T-helper 2 cell treated with Interferon-gamma antibody and Interleukin-4, amounts not matched to agents 5 μg/mL and 100 μg/mL, for 36 hours (primary cell): ENCODE measurements at regions not wholly inside any gene's neighbourhood (a gene's known extent, or its start where the extent isn't known, plus 50 kb on each side); places are given as distances from the start of the nearest gene placed in this dataset.
"Not testable (repeated sequence)": the region's sequence is repeated elsewhere in the genome, so short reads cannot be mapped to it uniquely, and the experiment has no call there.

Source experiments
- DNase-seq: peaks from one replicate; pipeline ENCODE4 v3.0.0; 2021; ENCODE audit warnings: low spot score
- H3K27ac Mint-ChIP-seq: one replicate; pipeline ENCODE4 v1.8.0; 2021; ENCODE audit warnings: mild to moderate bottlenecking, mixed read lengths
- H3K27me3 Mint-ChIP-seq: one replicate; pipeline ENCODE4 v1.8.0; 2021; ENCODE audit warnings: low read depth, mixed read lengths
- H3K36me3 Mint-ChIP-seq: one replicate; pipeline ENCODE4 v1.8.0; 2021; ENCODE audit warnings: low read depth, mixed read lengths
- H3K4me1 Mint-ChIP-seq: one replicate; pipeline ENCODE4 v1.8.0; 2021; ENCODE audit warnings: low read depth, mixed read lengths
- H3K4me3 Mint-ChIP-seq: one replicate; pipeline ENCODE4 v1.8.0; 2022; ENCODE audit warnings: mild to moderate bottlenecking, moderate library complexity, mixed read lengths
- H3K9me3 Mint-ChIP-seq: one replicate; pipeline ENCODE4 v1.8.0; 2021; ENCODE audit warnings: mixed read lengths

GRCh38 chr13:27327633-27328032 lies 57.0 kb downstream of the RASL11A start:
- Mint-ChIP-seq H3K9me3 (no peaks in the 10 kb centered on the region), H3K4me3 (no peak overlapping the region), H3K27me3 (peaks cover 13% of the 10 kb centered on the region), H3K36me3 (no peaks in the 10 kb centered on the region), H3K4me1 (no peaks in the 10 kb centered on the region), H3K27ac (no peak overlapping the region)
- DNase-seq = no peak

DNA sequence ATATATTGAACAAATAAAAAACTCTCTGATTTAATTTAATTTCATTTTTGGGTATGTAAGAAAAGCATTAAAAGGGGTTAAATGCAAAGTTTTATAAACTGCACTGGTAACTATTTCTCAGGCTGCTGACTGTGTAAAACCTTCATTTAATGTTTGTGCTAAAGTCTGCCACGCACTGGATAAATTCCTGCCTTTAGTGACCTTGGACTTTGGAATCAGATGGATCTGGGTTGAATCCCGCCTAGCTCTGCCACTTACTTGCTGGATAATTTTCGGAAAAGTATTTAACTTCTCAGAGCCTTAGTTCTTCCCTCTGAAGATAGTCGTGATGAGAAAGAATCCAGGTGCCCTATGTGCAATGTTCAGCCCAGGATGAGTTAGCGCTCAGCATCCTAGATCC lies 58.6 kb downstream of the RASL11A start:
- peaks cover 13% of the 10 kb centered on the region for H3K27me3 Mint-ChIP-seq
- DNase-seq = no peak
- no peak overlapping the region for H3K27ac Mint-ChIP-seq
- H3K4me1 Mint-ChIP-seq = no peaks in the 10 kb centered on the region
- H3K4me3 Mint-ChIP-seq = no peak overlapping the region
- no peaks in the 10 kb centered on the region for H3K9me3 Mint-ChIP-seq
- no peaks in the 10 kb centered on the region for H3K36me3 Mint-ChIP-seq

GRCh38 chr13:27334774-27335435 lies 64.3 kb downstream of the RASL11A start:
- Mint-ChIP-seq H3K36me3 (no peaks in the 10 kb centered on the region), H3K27ac (no peak overlapping the region), H3K27me3 (peaks cover 4% of the 10 kb centered on the region), H3K4me3 (no peak overlapping the region), H3K9me3 (no peaks in the 10 kb centered on the region), H3K4me1 (no peaks in the 10 kb centered on the region)
- DNase-seq = no peak

- Mint-ChIP-seq H3K36me3 (no peaks in the 10 kb centered on the region), H3K4me3 (no peak overlapping the region), H3K27me3 (peaks cover 6% of the 10 kb centered on the region), H3K4me1 (no peaks in the 10 kb centered on the region), H3K27ac (no peak overlapping the region), H3K9me3 (no peaks in the 10 kb centered on the region)
- DNase-seq = no peak
Observed at GRCh38 chr13:27336014-27336673, 65.5 kb downstream of the RASL11A start.

GRCh38 chr13:27338207-27338606 lies 67.6 kb downstream of the RASL11A start:
- peaks cover 6% of the 10 kb centered on the region for H3K27me3 Mint-ChIP-seq
- H3K4me3 Mint-ChIP-seq = no peak overlapping the region
- H3K9me3 Mint-ChIP-seq = no peaks in the 10 kb centered on the region

DNA sequence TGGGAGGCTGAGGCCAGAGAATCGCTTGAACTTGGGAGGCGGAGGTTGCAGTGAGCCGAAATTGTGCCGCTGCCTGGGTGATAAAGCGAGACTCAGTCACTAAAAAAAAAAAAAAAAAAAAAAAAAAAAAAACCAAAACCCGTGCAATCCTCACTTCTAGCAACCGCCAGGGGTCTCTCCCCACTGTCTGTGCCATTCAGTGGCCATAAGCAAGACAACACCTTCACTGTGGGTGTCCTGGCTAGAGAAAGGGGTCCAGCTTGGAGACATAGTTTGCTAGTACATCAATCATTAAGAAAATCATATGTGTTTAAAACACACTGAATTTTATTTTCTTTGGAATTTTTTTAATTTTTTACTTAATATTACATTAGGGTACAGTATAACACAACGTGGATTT lies 68.2 kb downstream of the RASL11A start:
- Mint-ChIP-seq H3K4me3 (no peak overlapping the region), H3K27ac (no peak overlapping the region), H3K9me3 (no peaks in the 10 kb centered on the region), H3K36me3 (no peaks in the 10 kb centered on the region), H3K4me1 (no peaks in the 10 kb centered on the region), H3K27me3 (peaks cover 6% of the 10 kb centered on the region)
- no peak for DNase-seq

More at GRCh38 chr13:27338207-27338606, 67.6 kb downstream of the RASL11A start:
- H3K4me1 Mint-ChIP-seq = no peaks in the 10 kb centered on the region
- DNase-seq = no peak
- H3K27ac Mint-ChIP-seq = no peak overlapping the region
- no peaks in the 10 kb centered on the region for H3K36me3 Mint-ChIP-seq

- DNase-seq = peak; percentile 12
- no peaks in the 10 kb centered on the region for H3K9me3 Mint-ChIP-seq
- H3K4me3 Mint-ChIP-seq = no peak overlapping the region
- no peaks in the 10 kb centered on the region for H3K36me3 Mint-ChIP-seq
- H3K27ac Mint-ChIP-seq = no peak overlapping the region
- peaks cover 8% of the 10 kb centered on the region for H3K27me3 Mint-ChIP-seq
- H3K4me1 Mint-ChIP-seq = no peaks in the 10 kb centered on the region
Observed at GRCh38 chr13:27339299-27339698, 68.7 kb downstream of the RASL11A start.

DNA sequence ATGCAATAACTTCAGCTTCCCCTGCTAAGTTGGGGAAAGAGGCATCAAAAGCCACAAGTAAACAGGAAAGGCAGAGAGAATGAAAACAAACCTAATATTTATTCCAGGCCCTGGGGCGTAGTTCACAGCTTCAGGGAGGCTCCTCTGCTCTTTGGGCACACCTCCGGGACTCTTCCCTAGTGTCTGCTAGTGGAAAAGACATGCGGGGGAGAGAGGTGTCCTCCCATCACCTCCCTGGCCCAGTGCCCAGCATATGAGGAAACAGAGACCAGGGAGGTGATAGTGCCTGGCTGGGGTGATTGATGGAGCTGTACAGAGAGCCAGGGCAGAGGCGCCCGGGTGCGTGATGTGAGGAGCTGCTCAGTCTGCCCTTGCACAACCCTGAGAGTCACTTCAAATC lies 71.0 kb downstream of the RASL11A start:
- Mint-ChIP-seq H3K27ac (no peak overlapping the region), H3K36me3 (no peaks in the 10 kb centered on the region), H3K9me3 (no peaks in the 10 kb centered on the region), H3K27me3 (peaks cover 19% of the 10 kb centered on the region), H3K4me3 (no peak overlapping the region), H3K4me1 (no peaks in the 10 kb centered on the region)
- DNase-seq = no peak

- H3K36me3 Mint-ChIP-seq = no peaks in the 10 kb centered on the region
- H3K27me3 Mint-ChIP-seq = peaks cover 13% of the 10 kb centered on the region
- H3K4me1 Mint-ChIP-seq = no peaks in the 10 kb centered on the region
- peaks cover 4% of the 10 kb centered on the region for H3K9me3 Mint-ChIP-seq
- DNase-seq = no peak
- no peak overlapping the region for H3K27ac Mint-ChIP-seq
- H3K4me3 Mint-ChIP-seq = no peak overlapping the region
Observed at GRCh38 chr13:27347211-27347772, 76.7 kb downstream of the RASL11A start.

GRCh38 chr13:27348461-27348860 lies 76.0 kb upstream of the GTF3A start:
- H3K4me1 Mint-ChIP-seq = peaks cover 9% of the 10 kb centered on the region
- H3K9me3 Mint-ChIP-seq = peaks cover 4% of the 10 kb centered on the region
- H3K36me3 Mint-ChIP-seq = no peaks in the 10 kb centered on the region
- DNase-seq = no peak
- no peak overlapping the region for H3K27ac Mint-ChIP-seq
- H3K27me3 Mint-ChIP-seq = peaks cover 13% of the 10 kb centered on the region
- no peak overlapping the region for H3K4me3 Mint-ChIP-seq

DNA sequence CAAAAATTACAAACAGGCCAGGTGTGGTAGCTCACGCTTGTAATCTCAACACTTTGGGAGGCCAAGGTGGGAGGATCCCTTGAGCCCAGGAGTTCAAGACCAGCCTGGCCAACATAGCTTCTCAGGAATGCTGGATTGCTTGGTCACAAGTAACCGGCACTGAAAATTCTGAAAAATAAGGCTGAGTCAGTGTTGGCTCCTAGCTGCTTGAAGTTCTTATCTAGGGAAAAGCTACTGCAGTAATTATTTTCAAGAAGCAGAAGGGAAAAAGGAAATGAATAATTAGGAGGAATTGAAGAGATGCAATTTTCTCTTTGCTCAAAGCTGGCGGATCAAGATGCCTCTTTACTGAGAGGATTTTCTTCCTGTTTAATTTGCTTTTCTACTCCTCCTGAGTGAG lies 75.0 kb upstream of the GTF3A start:
- H3K27me3 Mint-ChIP-seq = peaks cover 10% of the 10 kb centered on the region
- no peak overlapping the region for H3K4me3 Mint-ChIP-seq
- H3K4me1 Mint-ChIP-seq = peaks cover 9% of the 10 kb centered on the region
- no peaks in the 10 kb centered on the region for H3K36me3 Mint-ChIP-seq
- H3K27ac Mint-ChIP-seq = no peak overlapping the region
- peaks cover 4% of the 10 kb centered on the region for H3K9me3 Mint-ChIP-seq
- DNase-seq = no peak

- not testable (repeated sequence) for H3K27me3 Mint-ChIP-seq, H3K4me3 Mint-ChIP-seq, H3K36me3 Mint-ChIP-seq, H3K4me1 Mint-ChIP-seq, H3K9me3 Mint-ChIP-seq, H3K27ac Mint-ChIP-seq, DNase-seq
Observed at GRCh38 chr13:27350825-27351224, 73.6 kb upstream of the GTF3A start.

DNA sequence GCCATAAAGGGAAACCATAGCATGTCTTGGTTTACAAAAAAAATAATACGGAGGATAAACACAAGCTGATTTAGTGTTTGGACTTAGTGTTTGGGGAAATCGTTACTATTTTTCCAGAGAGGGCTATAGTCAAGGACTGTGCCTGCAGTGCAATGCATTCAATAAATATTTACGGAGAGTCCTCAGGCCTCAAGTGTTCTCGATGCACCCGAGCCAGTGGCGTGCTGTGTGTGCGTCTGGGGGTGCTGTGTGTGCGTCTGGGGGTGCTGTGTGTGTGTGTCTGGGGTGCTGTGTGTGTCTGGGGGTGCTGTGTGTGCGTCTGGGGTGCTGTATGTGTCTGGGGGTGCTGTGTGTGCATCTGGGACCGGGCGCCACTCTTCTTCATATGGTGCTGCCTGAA lies 71.7 kb upstream of the GTF3A start:
- Mint-ChIP-seq H3K9me3 (peaks cover 4% of the 10 kb centered on the region), H3K4me3 (no peak overlapping the region), H3K27ac (peak overlapping the region; percentile 24), H3K4me1 (peaks cover 9% of the 10 kb centered on the region), H3K27me3 (peaks cover 2% of the 10 kb centered on the region), H3K36me3 (no peaks in the 10 kb centered on the region)
- DNase-seq = no peak

GRCh38 chr13:27353166-27353583 lies 71.2 kb upstream of the GTF3A start:
- H3K27me3 Mint-ChIP-seq = peaks cover 2% of the 10 kb centered on the region
- H3K4me1 Mint-ChIP-seq = peaks cover 9% of the 10 kb centered on the region
- H3K4me3 Mint-ChIP-seq = peak overlapping the region; percentile 13
- no peaks in the 10 kb centered on the region for H3K36me3 Mint-ChIP-seq
- peak; percentile 61 for DNase-seq
- peak overlapping the region; percentile 24 for H3K27ac Mint-ChIP-seq
- peaks cover 4% of the 10 kb centered on the region for H3K9me3 Mint-ChIP-seq
